ENCODE measurements at regions not wholly inside any gene's neighbourhood (a gene's known extent, or its start where the extent isn't known, plus 50 kb on each side); places are given as distances from the start of the nearest gene placed in this dataset.

GRCh38 chr10:21280971-21281572 lies 244.4 kb downstream of the SKIDA1 start:
- no peak for DNase-seq (ENCODE audit: extremely low read depth in 1 of 11, low read depth in 9 of 11, low spot score in 4 of 11)

- no peak for DNase-seq (ENCODE audit: extremely low read depth in 1 of 11, low read depth in 9 of 11, low spot score in 4 of 11)
These were observed 245.4 kb downstream of the SKIDA1 start for GRCh38 chr10:21280037-21280436.

GRCh38 chr10:21279217-21279575 lies 246.3 kb downstream of the SKIDA1 start:
- no peak for DNase-seq (ENCODE audit: extremely low read depth in 1 of 11, low read depth in 9 of 11, low spot score in 4 of 11)

GRCh38 chr10:21278491-21279216 lies 246.8 kb downstream of the SKIDA1 start:
- peak; percentile 81 to 92 (median 89) for DNase-seq (ENCODE audit: extremely low read depth in 1 of 11, low read depth in 9 of 11, low spot score in 4 of 11)

GRCh38 chr10:21273400-21273968 lies 252.0 kb downstream of the SKIDA1 start:
- DNase-seq (ENCODE audit: extremely low read depth in 1 of 11, low read depth in 9 of 11, low spot score in 4 of 11) = no peak

GRCh38 chr10:21272643-21273399 lies 252.7 kb downstream of the SKIDA1 start:
- no peak for DNase-seq (ENCODE audit: extremely low read depth in 1 of 11, low read depth in 9 of 11, low spot score in 4 of 11)

- DNase-seq (ENCODE audit: extremely low read depth in 1 of 11, low read depth in 9 of 11, low spot score in 4 of 11) = no peak
These were observed 254.5 kb downstream of the SKIDA1 start for GRCh38 chr10:21270976-21271375.

GRCh38 chr10:21269289-21269688 lies 256.2 kb downstream of the SKIDA1 start:
- DNase-seq (ENCODE audit: extremely low read depth in 1 of 11, low read depth in 9 of 11, low spot score in 4 of 11) = no peak

GRCh38 chr10:21265622-21266021 lies 259.9 kb downstream of the SKIDA1 start:
- no peak for DNase-seq (ENCODE audit: extremely low read depth in 1 of 11, low read depth in 9 of 11, low spot score in 4 of 11)

GRCh38 chr10:21264271-21264670 lies 261.2 kb downstream of the SKIDA1 start:
- no peak for DNase-seq (ENCODE audit: extremely low read depth in 1 of 11, low read depth in 9 of 11, low spot score in 4 of 11)

- no peak for DNase-seq (ENCODE audit: extremely low read depth in 1 of 11, low read depth in 9 of 11, low spot score in 4 of 11)
These were observed 261.6 kb downstream of the SKIDA1 start for GRCh38 chr10:21263839-21264238.

- DNase-seq (ENCODE audit: extremely low read depth in 1 of 11, low read depth in 9 of 11, low spot score in 4 of 11) = no peak
These were observed 262.1 kb downstream of the SKIDA1 start for GRCh38 chr10:21263263-21263803.

GRCh38 chr10:21261842-21262294 lies 263.6 kb downstream of the SKIDA1 start:
- no peak for DNase-seq (ENCODE audit: extremely low read depth in 1 of 11, low read depth in 9 of 11, low spot score in 4 of 11)

GRCh38 chr10:21260506-21261149 lies 264.9 kb downstream of the SKIDA1 start:
- no peak for DNase-seq (ENCODE audit: extremely low read depth in 1 of 11, low read depth in 9 of 11, low spot score in 4 of 11)

- DNase-seq (ENCODE audit: extremely low read depth in 1 of 11, low read depth in 9 of 11, low spot score in 4 of 11) = no peak
These were observed 265.4 kb downstream of the SKIDA1 start for GRCh38 chr10:21260066-21260465.

- DNase-seq (ENCODE audit: extremely low read depth in 1 of 11, low read depth in 9 of 11, low spot score in 4 of 11) = no peak
These were observed 267.6 kb downstream of the SKIDA1 start for GRCh38 chr10:21257919-21258318.

GRCh38 chr10:21257191-21257590 lies 268.3 kb downstream of the SKIDA1 start:
- DNase-seq (ENCODE audit: extremely low read depth in 1 of 11, low read depth in 9 of 11, low spot score in 4 of 11) = no peak

GRCh38 chr10:21249435-21249834 lies 276.0 kb downstream of the SKIDA1 start:
- no peak for DNase-seq (ENCODE audit: extremely low read depth in 1 of 11, low read depth in 9 of 11, low spot score in 4 of 11)

- DNase-seq (ENCODE audit: extremely low read depth in 1 of 11, low read depth in 9 of 11, low spot score in 4 of 11) = no peak
These were observed 277.9 kb downstream of the SKIDA1 start for GRCh38 chr10:21247592-21247991.
